Endothelial cell of umbilical vein (primary cell): ENCODE measurements at regions not wholly inside any gene's neighbourhood (a gene's known extent, or its start where the extent isn't known, plus 50 kb on each side); places are given as distances from the start of the nearest gene placed in this dataset.

ENCODE experiments used
- BruUV-seq: library from RNA; stranded (reverse); fragments of 400-500 nt; replicated peaks from 2 replicates; lab custom pipeline; 2021; lab: Mats Ljungman, UMichigan
- CTCF ChIA-PET: fragments of 300-600, 350-600 bp; sonication (Branson Sonifier 250); formaldehyde crosslinking; loops from one replicate; lab custom pipeline; 2021; ENCODE audit warnings: antibody characterized with exemption, inconsistent platforms; lab: Charles Lee
- POLR2A ChIA-PET: fragments of 300-600, 350-600 bp; sonication (Branson Sonifier 250); formaldehyde crosslinking; loops from one replicate; lab custom pipeline; 2021; ENCODE audit warnings: antibody characterized with exemption, inconsistent platforms; lab: Charles Lee
- DNase-seq: peaks from one replicate; pipeline ENCODE4 v3.0.0-alpha.2; 2011; ENCODE audit warnings: low read depth, low spot score
- FAIRE-seq: peaks from 2 replicates; lab custom pipeline; 2011; peaks lifted over from hg19 to GRCh38; lab: Jason Lieb, UNC
- H2AFZ ChIP-seq: 2 replicates; pipeline ENCODE4 v1.6.0; 2012; ENCODE audit warnings: low read depth, low read length, control low read depth, inconsistent platforms
- H3K27ac ChIP-seq: 2 replicates; pipeline ENCODE4 v1.5.1; 2011; ENCODE audit warnings: low read depth, mild to moderate bottlenecking, control low read depth, low read length, moderate library complexity; ENCODE audit not compliant: insufficient read depth
- H3K27me3 ChIP-seq, 2 experiments: 2 replicates each; pipeline versions ENCODE4 v1.6.0 to v1.6.1; 2011; ENCODE audit warnings: low read length in 2 of 2, mixed read lengths in 1 of 2; ENCODE audit not compliant: control insufficient read depth in 2 of 2, insufficient read depth in 2 of 2
- H3K36me3 ChIP-seq, 2 experiments: 2 replicates in 1 of 2; 3 replicates in 1 of 2; pipeline ENCODE4 v1.5.1; 2011; ENCODE audit warnings: low read length in 2 of 2, mild to moderate bottlenecking in 1 of 2, moderate library complexity in 1 of 2; ENCODE audit not compliant: control insufficient read depth in 2 of 2, insufficient read depth in 2 of 2; ENCODE audit errors: extremely low read depth in 1 of 2
- H3K4me1 ChIP-seq: 3 replicates; pipeline ENCODE4 v1.5.1; 2011; ENCODE audit warnings: mild to moderate bottlenecking, low read length; ENCODE audit not compliant: control insufficient read depth, insufficient read depth; ENCODE audit errors: extremely low read depth
- H3K4me2 ChIP-seq: 2 replicates; pipeline ENCODE4 v1.6.1; 2011; ENCODE audit warnings: low read length, control low read depth, mixed read lengths; ENCODE audit not compliant: insufficient read depth
- H3K4me3 ChIP-seq, 3 experiments: fragments of 200-600 bp in 1 of 3; sonication (generic), shearing (Covaris generic) in 1 of 3; replicated peaks in 1 of 3; 2 replicates each; pipeline ENCODE4 v1.5.1; 2011 to 2016; ENCODE audit warnings: control low read depth in 3 of 3, low read length in 3 of 3, mild to moderate bottlenecking in 2 of 3, inconsistent platforms in 1 of 3, low read depth in 1 of 3, moderate library complexity in 1 of 3; ENCODE audit not compliant: insufficient read depth in 1 of 3
- H3K79me2 ChIP-seq: 2 replicates; pipeline ENCODE4 v1.6.0; 2012; ENCODE audit warnings: low read length, inconsistent platforms; ENCODE audit not compliant: control insufficient read depth, insufficient read depth
- H3K9ac ChIP-seq: replicated peaks from 2 replicates; pipeline ENCODE3; 2011; ENCODE audit warnings: low read length, control low read depth; ENCODE audit not compliant: insufficient read depth; ENCODE audit errors: extremely low read depth
- H3K9me1 ChIP-seq: replicated peaks from 3 replicates; pipeline ENCODE4 v1.6.0; 2011; ENCODE audit warnings: mild to moderate bottlenecking, low read length; ENCODE audit not compliant: control insufficient read depth, insufficient read depth; ENCODE audit errors: extremely low read depth
- H3K9me3 ChIP-seq: replicated peaks from 2 replicates; pipeline ENCODE4 v1.5.1; 2012; ENCODE audit warnings: low read length, inconsistent platforms; ENCODE audit not compliant: control insufficient read depth, insufficient read depth
- H4K20me1 ChIP-seq: replicated peaks from 2 replicates; pipeline ENCODE3; 2011; ENCODE audit warnings: mild to moderate bottlenecking, low read length; ENCODE audit not compliant: control insufficient read depth, insufficient read depth; ENCODE audit errors: extremely low read depth
- FOS ChIP-seq: IDR thresholded peaks from 2 replicates; pipeline ENCODE4 v1.6.1; 2011; ENCODE audit warnings: mild to moderate bottlenecking, low read length, moderate library complexity, borderline replicate concordance; ENCODE audit not compliant: insufficient read depth
- MYC ChIP-seq: IDR thresholded peaks from one replicate; pipeline ENCODE4 v1.6.1; 2011; ENCODE audit warnings: mild to moderate bottlenecking, low read depth, low read length
- dilution Hi-C: fragments of 300-500 bp; cut with MboI; formaldehyde crosslinking; loops from one replicate; pipeline ENCODE4 v1.15.0; 2019; ENCODE audit warnings: low sequenced_read_pairs; ENCODE audit not compliant: extremely low pct_ligation_motif_present
- intact Hi-C: fragments of 100-400 bp; cut with micrococcal nuclease; formaldehyde crosslinking; loops from one replicate; pipeline ENCODE4 v1.10.0; 2022

DNA sequence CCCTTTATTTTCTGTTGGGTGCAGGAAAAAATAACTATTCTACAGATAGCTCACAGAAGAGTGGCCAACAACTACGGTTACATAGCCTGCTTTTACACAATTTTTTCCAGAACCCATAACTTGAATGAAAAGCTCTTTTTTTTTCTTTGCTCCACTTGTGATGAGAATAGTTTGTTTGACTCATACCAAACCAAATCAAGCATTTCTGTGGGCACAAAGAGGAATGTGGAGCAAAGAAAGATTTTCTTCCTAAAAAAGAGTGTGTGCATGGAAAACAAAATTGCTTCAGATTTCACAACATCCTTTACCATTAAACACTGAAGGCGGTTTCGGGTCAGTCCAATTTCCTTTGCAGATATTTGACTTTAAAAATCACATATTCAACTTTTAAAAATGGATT is 54.8 kb upstream of the RAB11FIP2 start:
- H3K9me3 ChIP-seq, result no peaks in the 10 kb centered on the region
- no peak overlapping the region for H3K9ac ChIP-seq
- no peaks in the 10 kb centered on the region for H3K4me1 ChIP-seq
- no peak overlapping the region for H3K27ac ChIP-seq
- ChIA-PET POLR2A (no interaction called here), CTCF (interaction anchor here (1.4 kb wide), 1 partner anchor 94 kb away, joined by 3 read pairs; no protein-coding TSS in a partner anchor)
- no TSS peak for BruUV-seq
- FAIRE-seq (no peak), DNase-seq (no peak)
- H3K36me3 ChIP-seq, result no peaks in the 10 kb centered on the region
- no peak overlapping the region for H3K4me3 ChIP-seq
- intact Hi-C loops (no loop called here), dilution Hi-C loops (no loop called here)
- H2AFZ ChIP-seq, result no peak overlapping the region
- H3K4me2 ChIP-seq, result no peak overlapping the region
- H3K27me3 ChIP-seq, result no peaks in the 10 kb centered on the region
- TF ChIP-seq FOS (no peak), MYC (no peak)
- no peaks in the 10 kb centered on the region for H4K20me1 ChIP-seq
- no peaks in the 10 kb centered on the region for H3K79me2 ChIP-seq
- H3K9me1 ChIP-seq, result no peaks in the 10 kb centered on the region
